SU-DHL-6 (cell line): ENCODE measurements at regions not wholly inside any gene's neighbourhood (a gene's known extent, or its start where the extent isn't known, plus 50 kb on each side); places are given as distances from the start of the nearest gene placed in this dataset.

Experiments used
- CTCF ChIP-seq: fragments of 200-600 bp; sonication (generic); IDR thresholded peaks from one replicate; pipeline ENCODE4 v1.5.1; 2017; ENCODE audit warnings: antibody characterized with exemption, mild to moderate bottlenecking, low read length, moderate library complexity; ENCODE audit not compliant: insufficient read depth, poor library complexity, severe bottlenecking
- EZH2phosphoT487 ChIP-seq: fragments of 200-600 bp; sonication (generic), shearing (Covaris generic); conservative IDR thresholded peaks from 2 replicates; pipeline ENCODE4 v1.6.1; 2018; ENCODE audit warnings: mild to moderate bottlenecking, antibody characterized with exemption, low read length, moderate library complexity, mixed read lengths

- TF ChIP-seq CTCF: no peak
- no peak for TF ChIP-seq EZH2phosphoT487
Observed at GRCh38 chr3:193875601-193876321, 260.2 kb upstream of the HES1 start.
